GM06990 (cell line): ENCODE measurements at regions not wholly inside any gene's neighbourhood (a gene's known extent, or its start where the extent isn't known, plus 50 kb on each side); places are given as distances from the start of the nearest gene placed in this dataset.

Experiments
- DNase-seq: peaks from one replicate; pipeline ENCODE4 v3.0.0-alpha.2; 2011; ENCODE audit not compliant: insufficient read length; ENCODE audit errors: extremely low read depth
- H3K27me3 ChIP-seq: replicated peaks from 2 replicates; pipeline ENCODE4 v1.6.0; 2011; ENCODE audit warnings: low read length; ENCODE audit not compliant: control insufficient read depth, insufficient read depth
- H3K36me3 ChIP-seq: 2 replicates; pipeline ENCODE4 v1.5.1; 2011; ENCODE audit warnings: low read length; ENCODE audit not compliant: control insufficient read depth, insufficient read depth
- H3K4me3 ChIP-seq: replicated peaks from 2 replicates; pipeline ENCODE4 v1.5.1; 2011; ENCODE audit warnings: low read depth, mild to moderate bottlenecking, control low read depth, low read length
- TF ChIP-seq, protein P1 (sequence below): IDR thresholded peaks from 2 replicates; pipeline ENCODE4 v1.5.1; 2011; ENCODE audit warnings: low read length, control low read depth, mild to moderate bottlenecking, inconsistent platforms; ENCODE audit not compliant: insufficient read depth, poor library complexity, severe bottlenecking

GRCh38 chr11:93279851-93280347 is 50.6 kb upstream of the DEUP1 start:
- DNase-seq, result peak; percentile 43
- TF ChIP-seq, protein P1, sequence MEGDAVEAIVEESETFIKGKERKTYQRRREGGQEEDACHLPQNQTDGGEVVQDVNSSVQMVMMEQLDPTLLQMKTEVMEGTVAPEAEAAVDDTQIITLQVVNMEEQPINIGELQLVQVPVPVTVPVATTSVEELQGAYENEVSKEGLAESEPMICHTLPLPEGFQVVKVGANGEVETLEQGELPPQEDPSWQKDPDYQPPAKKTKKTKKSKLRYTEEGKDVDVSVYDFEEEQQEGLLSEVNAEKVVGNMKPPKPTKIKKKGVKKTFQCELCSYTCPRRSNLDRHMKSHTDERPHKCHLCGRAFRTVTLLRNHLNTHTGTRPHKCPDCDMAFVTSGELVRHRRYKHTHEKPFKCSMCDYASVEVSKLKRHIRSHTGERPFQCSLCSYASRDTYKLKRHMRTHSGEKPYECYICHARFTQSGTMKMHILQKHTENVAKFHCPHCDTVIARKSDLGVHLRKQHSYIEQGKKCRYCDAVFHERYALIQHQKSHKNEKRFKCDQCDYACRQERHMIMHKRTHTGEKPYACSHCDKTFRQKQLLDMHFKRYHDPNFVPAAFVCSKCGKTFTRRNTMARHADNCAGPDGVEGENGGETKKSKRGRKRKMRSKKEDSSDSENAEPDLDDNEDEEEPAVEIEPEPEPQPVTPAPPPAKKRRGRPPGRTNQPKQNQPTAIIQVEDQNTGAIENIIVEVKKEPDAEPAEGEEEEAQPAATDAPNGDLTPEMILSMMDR, result no peak
- H3K4me3 ChIP-seq, result no peak overlapping the region
- no peaks in the 10 kb centered on the region for H3K27me3 ChIP-seq
- H3K36me3 ChIP-seq, result no peaks in the 10 kb centered on the region
